ENCODE measurements at regions not wholly inside any gene's neighbourhood (a gene's known extent, or its start where the extent isn't known, plus 50 kb on each side); places are given as distances from the start of the nearest gene placed in this dataset.

- Mint-ChIP-seq H3K4me3 (no peak overlapping the region), H3K4me1 (ENCODE audit: low read depth) (no peaks in the 10 kb centered on the region), H3K27me3 (peaks cover 35% of the 10 kb centered on the region), H3K9me3 (no peaks in the 10 kb centered on the region), H3K36me3 (ENCODE audit: low read depth) (no peaks in the 10 kb centered on the region), H3K27ac (no peak overlapping the region)
Measured at GRCh38 chr17:79182176-79183042, 107.8 kb downstream of the ENGASE start.

DNA sequence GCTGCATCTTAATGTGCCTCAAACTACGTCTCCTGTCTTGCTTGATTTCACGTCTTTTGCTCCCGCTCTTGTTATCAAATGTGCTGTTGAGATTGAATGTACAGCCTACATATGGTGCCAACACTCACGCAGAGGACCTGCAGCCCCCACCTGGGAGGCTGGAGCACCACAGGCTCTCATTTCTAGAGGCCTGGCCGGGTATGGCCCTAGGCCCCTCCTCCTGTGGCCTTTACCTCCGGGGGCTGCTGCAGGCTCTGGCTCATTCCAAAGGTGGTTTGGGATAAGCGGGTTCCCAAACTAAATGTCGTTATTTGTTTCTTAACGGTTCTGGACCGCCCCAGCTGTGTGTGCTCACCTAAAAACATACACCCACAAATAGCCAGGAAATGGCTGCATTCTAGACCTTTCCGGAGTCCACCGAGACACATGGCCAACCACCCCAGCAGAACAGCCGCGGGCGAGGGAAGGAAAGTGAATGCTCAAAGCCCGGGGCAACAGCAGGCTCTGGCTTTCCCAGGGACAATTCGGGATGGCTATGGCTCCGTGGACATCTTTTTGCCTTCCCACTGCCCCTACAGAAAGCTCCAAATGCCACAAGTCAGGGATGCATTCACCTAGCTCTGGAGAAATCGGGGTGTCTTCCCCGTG, 105.9 kb downstream of the ENGASE start:
- Mint-ChIP-seq H3K27ac (no peak overlapping the region), H3K27me3 (peaks cover 28% of the 10 kb centered on the region), H3K4me1 (ENCODE audit: low read depth) (no peaks in the 10 kb centered on the region), H3K9me3 (no peaks in the 10 kb centered on the region), H3K36me3 (ENCODE audit: low read depth) (no peaks in the 10 kb centered on the region), H3K4me3 (no peak overlapping the region)

- Mint-ChIP-seq H3K9me3 (no peaks in the 10 kb centered on the region), H3K27me3 (peaks cover 17% of the 10 kb centered on the region), H3K27ac (no peak overlapping the region), H3K36me3 (ENCODE audit: low read depth) (no peaks in the 10 kb centered on the region), H3K4me1 (ENCODE audit: low read depth) (no peaks in the 10 kb centered on the region), H3K4me3 (no peak overlapping the region)
Measured at GRCh38 chr17:79179334-79179733, 104.7 kb downstream of the ENGASE start.

DNA sequence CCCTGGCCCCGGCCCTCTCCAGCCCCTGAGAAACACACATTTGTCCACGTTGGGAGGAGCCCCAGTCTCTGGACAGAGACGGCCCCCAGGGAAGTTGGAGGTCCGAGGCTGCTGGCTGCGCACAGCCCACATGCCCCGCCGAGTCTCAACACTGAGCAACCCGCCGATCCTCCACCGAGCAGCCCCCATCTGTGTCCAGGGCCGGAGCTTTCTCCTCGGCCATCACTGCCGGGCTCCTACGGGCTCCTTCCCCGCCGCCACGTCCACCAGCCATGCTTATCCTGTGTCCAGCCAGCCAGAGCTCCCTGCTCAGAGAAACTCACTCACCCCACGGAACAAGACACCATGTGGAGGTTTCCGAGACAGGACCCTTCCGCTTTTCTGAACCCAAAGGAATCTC, 103.3 kb downstream of the ENGASE start:
- Mint-ChIP-seq H3K4me3 (no peak overlapping the region), H3K9me3 (no peaks in the 10 kb centered on the region), H3K4me1 (ENCODE audit: low read depth) (no peaks in the 10 kb centered on the region), H3K36me3 (ENCODE audit: low read depth) (no peaks in the 10 kb centered on the region), H3K27ac (no peak overlapping the region), H3K27me3 (peaks cover 10% of the 10 kb centered on the region)

DNA sequence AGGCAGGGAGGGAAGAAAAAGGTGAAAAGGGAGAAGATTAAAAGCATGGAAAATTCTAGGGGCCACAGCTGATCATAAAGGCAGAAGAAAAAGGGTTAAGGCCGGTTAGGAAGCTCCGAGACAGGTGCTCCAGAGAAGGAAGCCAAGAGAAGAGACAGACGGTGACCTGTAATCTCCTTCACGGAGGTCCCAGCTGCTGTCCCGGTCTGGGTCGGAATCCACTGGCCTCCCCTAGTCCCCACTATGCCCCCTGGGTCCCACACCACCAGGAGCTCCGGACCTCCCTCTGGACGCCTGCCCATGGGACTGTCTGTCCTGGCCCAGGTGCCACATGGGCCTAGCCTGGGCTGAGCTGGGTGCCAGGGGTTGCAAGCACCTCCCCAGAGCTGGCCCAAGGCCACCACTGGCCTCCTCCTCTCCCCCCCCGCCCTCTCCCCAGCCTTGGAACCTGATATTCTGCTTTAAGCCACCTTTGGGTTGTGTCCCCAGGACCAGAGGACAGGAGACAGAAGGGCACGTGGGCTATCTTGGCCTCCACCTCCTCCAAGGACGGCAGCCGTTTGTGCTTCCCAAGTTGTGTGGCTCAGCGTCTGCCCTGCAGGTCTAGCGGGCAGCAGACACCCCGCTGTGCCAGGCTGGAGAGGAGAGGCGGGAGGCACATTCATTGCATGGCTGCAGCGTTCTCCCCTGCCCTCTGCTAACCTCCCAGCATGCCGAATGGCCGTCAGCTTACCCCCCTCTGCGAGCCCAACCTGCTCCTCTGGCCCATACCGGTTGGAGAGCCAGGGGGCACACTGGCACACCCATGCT, 102.4 kb downstream of the ENGASE start:
- H3K4me3 Mint-ChIP-seq = no peak overlapping the region
- no peaks in the 10 kb centered on the region for H3K9me3 Mint-ChIP-seq
- no peaks in the 10 kb centered on the region for H3K36me3 Mint-ChIP-seq (ENCODE audit: low read depth)
- H3K27ac Mint-ChIP-seq = no peak overlapping the region
- H3K4me1 Mint-ChIP-seq (ENCODE audit: low read depth) = no peaks in the 10 kb centered on the region
- H3K27me3 Mint-ChIP-seq = peaks cover 9% of the 10 kb centered on the region

- H3K27me3 Mint-ChIP-seq = no peaks in the 10 kb centered on the region
- no peaks in the 10 kb centered on the region for H3K9me3 Mint-ChIP-seq
- H3K4me3 Mint-ChIP-seq = no peak overlapping the region
- H3K4me1 Mint-ChIP-seq (ENCODE audit: low read depth) = no peaks in the 10 kb centered on the region
- H3K27ac Mint-ChIP-seq = no peak overlapping the region
- no peaks in the 10 kb centered on the region for H3K36me3 Mint-ChIP-seq (ENCODE audit: low read depth)
Measured at GRCh38 chr17:79174905-79175856, 100.6 kb downstream of the ENGASE start.

DNA sequence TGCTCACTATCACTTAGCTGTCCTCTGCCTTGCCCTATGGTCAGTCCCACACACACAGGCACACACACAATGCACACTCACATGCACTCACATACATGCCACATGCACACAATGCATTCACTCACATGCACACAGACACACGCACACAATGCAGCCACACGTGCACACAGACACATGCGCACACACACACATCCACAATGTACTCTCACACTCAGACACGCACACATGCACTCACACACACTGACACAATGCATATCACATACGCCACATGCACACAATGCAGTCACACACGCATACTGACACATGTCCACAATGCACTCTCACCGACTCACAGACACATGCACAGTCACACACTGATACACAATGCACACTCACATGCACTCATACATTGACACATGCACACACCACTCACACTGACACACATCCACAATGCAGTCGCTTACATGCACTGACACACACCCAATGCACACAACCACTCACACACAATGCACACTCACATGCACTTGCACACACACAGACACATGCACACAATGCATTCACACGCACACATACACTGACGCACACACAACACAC, 99.7 kb downstream of the ENGASE start:
- H3K4me1 Mint-ChIP-seq (ENCODE audit: low read depth) = no peaks in the 10 kb centered on the region

GRCh38 chr17:79171188-79171587, 96.6 kb downstream of the ENGASE start:
- Mint-ChIP-seq H3K36me3 (ENCODE audit: low read depth) (no peaks in the 10 kb centered on the region), H3K4me3 (no peak overlapping the region), H3K4me1 (ENCODE audit: low read depth) (no peaks in the 10 kb centered on the region), H3K27me3 (no peaks in the 10 kb centered on the region), H3K9me3 (no peaks in the 10 kb centered on the region), H3K27ac (no peak overlapping the region)

More for the DNA sequence above, 99.7 kb downstream of the ENGASE start:
- Mint-ChIP-seq H3K27ac (no peak overlapping the region), H3K27me3 (no peaks in the 10 kb centered on the region), H3K36me3 (ENCODE audit: low read depth) (no peaks in the 10 kb centered on the region), H3K4me3 (no peak overlapping the region), H3K9me3 (no peaks in the 10 kb centered on the region)

- no peaks in the 10 kb centered on the region for H3K9me3 Mint-ChIP-seq
- H3K27ac Mint-ChIP-seq = no peak overlapping the region
- H3K27me3 Mint-ChIP-seq = no peaks in the 10 kb centered on the region
- H3K36me3 Mint-ChIP-seq (ENCODE audit: low read depth) = no peaks in the 10 kb centered on the region
- H3K4me1 Mint-ChIP-seq (ENCODE audit: low read depth) = no peaks in the 10 kb centered on the region
- H3K4me3 Mint-ChIP-seq = no peak overlapping the region
Measured at GRCh38 chr17:79169861-79170260, 95.2 kb downstream of the ENGASE start.

DNA sequence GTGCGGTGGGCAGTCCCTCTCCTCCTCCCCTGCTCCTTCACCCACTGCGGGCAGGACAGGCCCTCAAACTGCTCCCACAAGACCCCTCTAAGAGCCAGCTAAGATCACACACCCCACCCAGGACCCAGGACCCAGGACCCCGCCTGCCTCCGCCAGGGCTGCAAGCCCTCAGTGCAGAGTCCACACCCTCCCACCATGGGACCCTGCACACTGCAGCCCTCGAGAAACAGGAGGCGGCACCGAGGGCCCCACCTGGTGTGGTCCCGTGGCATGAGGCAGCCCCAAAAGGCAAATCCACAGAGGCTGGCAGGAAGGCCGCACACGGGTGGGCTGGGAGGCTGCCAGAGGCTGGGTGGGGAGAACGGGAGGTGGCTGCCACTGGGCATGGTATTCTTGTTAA, 94.7 kb downstream of the ENGASE start:
- Mint-ChIP-seq H3K4me1 (ENCODE audit: low read depth) (no peaks in the 10 kb centered on the region), H3K27me3 (no peaks in the 10 kb centered on the region), H3K36me3 (ENCODE audit: low read depth) (no peaks in the 10 kb centered on the region), H3K27ac (no peak overlapping the region), H3K9me3 (no peaks in the 10 kb centered on the region), H3K4me3 (no peak overlapping the region)

- H3K4me3 Mint-ChIP-seq = no peak overlapping the region
- no peaks in the 10 kb centered on the region for H3K9me3 Mint-ChIP-seq
- H3K36me3 Mint-ChIP-seq (ENCODE audit: low read depth) = no peaks in the 10 kb centered on the region
- H3K27me3 Mint-ChIP-seq = no peaks in the 10 kb centered on the region
- H3K27ac Mint-ChIP-seq = no peak overlapping the region
- H3K4me1 Mint-ChIP-seq (ENCODE audit: low read depth) = no peaks in the 10 kb centered on the region
Measured at GRCh38 chr17:79168486-79169055, 93.9 kb downstream of the ENGASE start.

- Mint-ChIP-seq H3K9me3 (no peaks in the 10 kb centered on the region), H3K36me3 (ENCODE audit: low read depth) (no peaks in the 10 kb centered on the region), H3K4me1 (ENCODE audit: low read depth) (no peaks in the 10 kb centered on the region), H3K27me3 (no peaks in the 10 kb centered on the region), H3K4me3 (no peak overlapping the region), H3K27ac (no peak overlapping the region)
Measured at GRCh38 chr17:79167486-79167885, 92.9 kb downstream of the ENGASE start.

GRCh38 chr17:79165756-79166473, 91.3 kb downstream of the ENGASE start:
- H3K9me3 Mint-ChIP-seq = no peaks in the 10 kb centered on the region
- no peaks in the 10 kb centered on the region for H3K27me3 Mint-ChIP-seq
- H3K4me3 Mint-ChIP-seq = no peak overlapping the region
- no peaks in the 10 kb centered on the region for H3K4me1 Mint-ChIP-seq (ENCODE audit: low read depth)
- H3K27ac Mint-ChIP-seq = no peak overlapping the region
- no peaks in the 10 kb centered on the region for H3K36me3 Mint-ChIP-seq (ENCODE audit: low read depth)
